ENCODE measurements at regions not wholly inside any gene's neighbourhood (a gene's known extent, or its start where the extent isn't known, plus 50 kb on each side); places are given as distances from the start of the nearest gene placed in this dataset.

DNA sequence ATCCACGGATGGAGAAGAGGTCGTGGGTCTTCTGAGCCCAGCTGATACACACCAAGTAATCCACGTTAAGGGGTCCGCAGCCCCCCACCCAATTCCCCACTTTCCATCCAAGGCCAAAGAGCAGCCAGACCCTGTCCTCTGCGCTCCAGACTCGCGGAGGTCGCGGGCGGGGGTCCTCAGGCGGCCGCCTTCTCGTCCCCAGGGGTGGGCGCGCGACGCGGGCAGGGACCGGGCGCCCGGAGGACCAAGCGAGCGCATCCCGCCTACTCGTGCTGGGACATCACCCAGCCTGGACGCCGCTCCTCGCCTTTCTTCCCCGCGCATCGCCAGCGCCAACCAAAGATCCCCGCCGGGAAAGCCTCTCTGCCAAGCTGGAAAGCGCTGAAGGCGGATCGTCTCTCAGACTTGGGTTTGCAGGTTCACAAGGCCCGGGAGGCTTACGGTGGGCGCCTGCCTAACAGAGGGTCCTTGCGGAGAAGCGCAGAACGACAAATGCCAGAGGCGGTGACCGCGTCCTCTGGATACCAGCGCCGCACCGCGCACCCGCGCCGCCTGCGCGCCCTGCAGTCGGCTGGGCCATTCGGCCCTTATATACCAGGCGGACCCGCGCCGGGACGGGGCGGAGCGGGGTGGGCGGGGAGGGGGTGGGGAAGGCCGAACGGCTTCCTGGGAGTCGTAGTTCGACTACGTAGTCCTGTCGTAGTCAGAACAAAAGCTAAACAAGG is 471.6 kb downstream of the SOX9 start:
- TF ChIP-seq, protein P1, sequence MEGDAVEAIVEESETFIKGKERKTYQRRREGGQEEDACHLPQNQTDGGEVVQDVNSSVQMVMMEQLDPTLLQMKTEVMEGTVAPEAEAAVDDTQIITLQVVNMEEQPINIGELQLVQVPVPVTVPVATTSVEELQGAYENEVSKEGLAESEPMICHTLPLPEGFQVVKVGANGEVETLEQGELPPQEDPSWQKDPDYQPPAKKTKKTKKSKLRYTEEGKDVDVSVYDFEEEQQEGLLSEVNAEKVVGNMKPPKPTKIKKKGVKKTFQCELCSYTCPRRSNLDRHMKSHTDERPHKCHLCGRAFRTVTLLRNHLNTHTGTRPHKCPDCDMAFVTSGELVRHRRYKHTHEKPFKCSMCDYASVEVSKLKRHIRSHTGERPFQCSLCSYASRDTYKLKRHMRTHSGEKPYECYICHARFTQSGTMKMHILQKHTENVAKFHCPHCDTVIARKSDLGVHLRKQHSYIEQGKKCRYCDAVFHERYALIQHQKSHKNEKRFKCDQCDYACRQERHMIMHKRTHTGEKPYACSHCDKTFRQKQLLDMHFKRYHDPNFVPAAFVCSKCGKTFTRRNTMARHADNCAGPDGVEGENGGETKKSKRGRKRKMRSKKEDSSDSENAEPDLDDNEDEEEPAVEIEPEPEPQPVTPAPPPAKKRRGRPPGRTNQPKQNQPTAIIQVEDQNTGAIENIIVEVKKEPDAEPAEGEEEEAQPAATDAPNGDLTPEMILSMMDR (IDR thresholded peaks at IDR 0.05) = no peak
- TF ChIP-seq POLR2A (IDR thresholded peaks at IDR 0.05) = peak; percentile 98 to 99

Measured in Peyer's patch (tissue), 4 donors.